GM12878 (cell line): ENCODE measurements at regions not wholly inside any gene's neighbourhood (a gene's known extent, or its start where the extent isn't known, plus 50 kb on each side); places are given as distances from the start of the nearest gene placed in this dataset.

Source experiments
- HDAC6 ChIP-seq: fragments of 200-600 bp; sonication (generic); IDR thresholded peaks from one replicate; pipeline ENCODE4 v1.8.0; 2017; ENCODE audit warnings: antibody characterized with exemption; ENCODE audit not compliant: unreplicated experiment
- LARP7 ChIP-seq: fragments of 450-650 bp; IDR thresholded peaks from 2 replicates; pipeline ENCODE4 v1.6.1; 2017; ENCODE audit warnings: mild to moderate bottlenecking
- MXI1 ChIP-seq: fragments of 150-350 bp; IDR thresholded peaks from 2 replicates; pipeline ENCODE4 v1.6.1; 2011; ENCODE audit warnings: low read depth, mild to moderate bottlenecking, inconsistent platforms, low read length, improper control_type of control experiment
- NFIC ChIP-seq: IDR thresholded peaks from 2 replicates; pipeline ENCODE4 v1.6.1; 2012; ENCODE audit warnings: low read depth, mild to moderate bottlenecking, inconsistent platforms, low read length, moderate library complexity
- POLR2AphosphoS5 ChIP-seq: IDR thresholded peaks from 2 replicates; pipeline ENCODE4 v1.6.1; 2011; ENCODE audit warnings: mild to moderate bottlenecking, low read length, inconsistent platforms
- RAD21 ChIP-seq: IDR thresholded peaks from 2 replicates; pipeline ENCODE4 v1.6.1; 2011; ENCODE audit warnings: mild to moderate bottlenecking, low read depth, low read length, moderate library complexity; ENCODE audit not compliant: insufficient read depth
- SMC3 ChIP-seq: IDR thresholded peaks from 2 replicates; pipeline ENCODE4 v1.6.1; 2011; ENCODE audit warnings: low read length, improper control_type of control experiment, borderline replicate concordance
- SP1 ChIP-seq: IDR thresholded peaks from one replicate; pipeline ENCODE4 v1.6.1; 2011; ENCODE audit warnings: low read depth, low read length
- TF ChIP-seq, protein P1 (sequence below): fragments of 450-650 bp; formaldehyde crosslinking; IDR thresholded peaks from 2 replicates; pipeline ENCODE4 v1.5.0; 2022; ENCODE audit warnings: mild to moderate bottlenecking, missing genetic modification characterization
- TF ChIP-seq, protein P2 (sequence below): IDR thresholded peaks from 2 replicates; pipeline ENCODE4 v1.6.1; 2012; ENCODE audit warnings: mild to moderate bottlenecking, low read depth, low read length
- TF ChIP-seq, protein P3 (sequence below): fragments of 450-650 bp; IDR thresholded peaks from 2 replicates; pipeline ENCODE4 v1.6.1; 2017; ENCODE audit warnings: mild to moderate bottlenecking
- TF ChIP-seq, protein P4 (sequence below): fragments of 450-650 bp; IDR thresholded peaks from 2 replicates; pipeline ENCODE4 v1.6.1; 2017; ENCODE audit warnings: mild to moderate bottlenecking, low read depth, inconsistent platforms; ENCODE audit not compliant: poor library complexity, severe bottlenecking
- TF ChIP-seq, protein P5 (sequence below), 3 experiments: IDR thresholded peaks in 2 of 3; conservative IDR thresholded peaks in 1 of 3; 2 replicates each; pipeline ENCODE4 v1.5.1; 2011; ENCODE audit warnings: low read depth in 3 of 3, low read length in 3 of 3, mild to moderate bottlenecking in 3 of 3, control low read depth in 2 of 3, moderate library complexity in 2 of 3, inconsistent platforms in 1 of 3, mixed read lengths in 1 of 3; ENCODE audit not compliant: control insufficient read depth in 2 of 3, insufficient read depth in 1 of 3; ENCODE audit errors: extremely low read depth in 1 of 3

DNA sequence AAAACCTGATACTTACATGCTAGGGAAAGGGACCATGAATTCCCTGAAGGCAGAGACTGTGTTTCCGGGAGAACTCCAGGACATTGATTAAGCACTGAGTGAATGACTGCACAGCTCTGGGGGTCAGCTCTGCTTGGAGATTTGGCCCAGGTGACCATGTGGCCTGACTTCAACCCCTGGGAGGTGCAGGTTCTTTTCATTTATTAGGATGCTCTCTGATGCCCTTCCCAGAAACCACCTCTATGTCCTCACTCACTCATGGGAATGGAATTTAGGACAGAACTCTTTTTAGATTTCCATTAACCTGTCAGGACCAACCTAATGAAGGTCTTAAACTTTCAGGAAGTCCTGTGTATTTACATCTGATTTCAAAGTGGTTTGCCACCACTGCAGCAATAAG, 393.3 kb upstream of the ARGLU1 start:
- TF ChIP-seq SP1 = no peak
- no peak for TF ChIP-seq NFIC
- TF ChIP-seq HDAC6 = no peak
- TF ChIP-seq MXI1 = no peak
- TF ChIP-seq, protein P1, sequence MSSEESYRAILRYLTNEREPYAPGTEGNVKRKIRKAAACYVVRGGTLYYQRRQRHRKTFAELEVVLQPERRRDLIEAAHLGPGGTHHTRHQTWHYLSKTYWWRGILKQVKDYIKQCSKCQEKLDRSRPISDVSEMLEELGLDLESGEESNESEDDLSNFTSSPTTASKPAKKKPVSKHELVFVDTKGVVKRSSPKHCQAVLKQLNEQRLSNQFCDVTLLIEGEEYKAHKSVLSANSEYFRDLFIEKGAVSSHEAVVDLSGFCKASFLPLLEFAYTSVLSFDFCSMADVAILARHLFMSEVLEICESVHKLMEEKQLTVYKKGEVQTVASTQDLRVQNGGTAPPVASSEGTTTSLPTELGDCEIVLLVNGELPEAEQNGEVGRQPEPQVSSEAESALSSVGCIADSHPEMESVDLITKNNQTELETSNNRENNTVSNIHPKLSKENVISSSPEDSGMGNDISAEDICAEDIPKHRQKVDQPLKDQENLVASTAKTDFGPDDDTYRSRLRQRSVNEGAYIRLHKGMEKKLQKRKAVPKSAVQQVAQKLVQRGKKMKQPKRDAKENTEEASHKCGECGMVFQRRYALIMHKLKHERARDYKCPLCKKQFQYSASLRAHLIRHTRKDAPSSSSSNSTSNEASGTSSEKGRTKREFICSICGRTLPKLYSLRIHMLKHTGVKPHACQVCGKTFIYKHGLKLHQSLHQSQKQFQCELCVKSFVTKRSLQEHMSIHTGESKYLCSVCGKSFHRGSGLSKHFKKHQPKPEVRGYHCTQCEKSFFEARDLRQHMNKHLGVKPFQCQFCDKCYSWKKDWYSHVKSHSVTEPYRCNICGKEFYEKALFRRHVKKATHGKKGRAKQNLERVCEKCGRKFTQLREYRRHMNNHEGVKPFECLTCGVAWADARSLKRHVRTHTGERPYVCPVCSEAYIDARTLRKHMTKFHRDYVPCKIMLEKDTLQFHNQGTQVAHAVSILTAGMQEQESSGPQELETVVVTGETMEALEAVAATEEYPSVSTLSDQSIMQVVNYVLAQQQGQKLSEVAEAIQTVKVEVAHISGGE (CRISPR knock-in tag) = no peak
- TF ChIP-seq, protein P2, sequence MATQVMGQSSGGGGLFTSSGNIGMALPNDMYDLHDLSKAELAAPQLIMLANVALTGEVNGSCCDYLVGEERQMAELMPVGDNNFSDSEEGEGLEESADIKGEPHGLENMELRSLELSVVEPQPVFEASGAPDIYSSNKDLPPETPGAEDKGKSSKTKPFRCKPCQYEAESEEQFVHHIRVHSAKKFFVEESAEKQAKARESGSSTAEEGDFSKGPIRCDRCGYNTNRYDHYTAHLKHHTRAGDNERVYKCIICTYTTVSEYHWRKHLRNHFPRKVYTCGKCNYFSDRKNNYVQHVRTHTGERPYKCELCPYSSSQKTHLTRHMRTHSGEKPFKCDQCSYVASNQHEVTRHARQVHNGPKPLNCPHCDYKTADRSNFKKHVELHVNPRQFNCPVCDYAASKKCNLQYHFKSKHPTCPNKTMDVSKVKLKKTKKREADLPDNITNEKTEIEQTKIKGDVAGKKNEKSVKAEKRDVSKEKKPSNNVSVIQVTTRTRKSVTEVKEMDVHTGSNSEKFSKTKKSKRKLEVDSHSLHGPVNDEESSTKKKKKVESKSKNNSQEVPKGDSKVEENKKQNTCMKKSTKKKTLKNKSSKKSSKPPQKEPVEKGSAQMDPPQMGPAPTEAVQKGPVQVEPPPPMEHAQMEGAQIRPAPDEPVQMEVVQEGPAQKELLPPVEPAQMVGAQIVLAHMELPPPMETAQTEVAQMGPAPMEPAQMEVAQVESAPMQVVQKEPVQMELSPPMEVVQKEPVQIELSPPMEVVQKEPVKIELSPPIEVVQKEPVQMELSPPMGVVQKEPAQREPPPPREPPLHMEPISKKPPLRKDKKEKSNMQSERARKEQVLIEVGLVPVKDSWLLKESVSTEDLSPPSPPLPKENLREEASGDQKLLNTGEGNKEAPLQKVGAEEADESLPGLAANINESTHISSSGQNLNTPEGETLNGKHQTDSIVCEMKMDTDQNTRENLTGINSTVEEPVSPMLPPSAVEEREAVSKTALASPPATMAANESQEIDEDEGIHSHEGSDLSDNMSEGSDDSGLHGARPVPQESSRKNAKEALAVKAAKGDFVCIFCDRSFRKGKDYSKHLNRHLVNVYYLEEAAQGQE = no peak
- no peak for TF ChIP-seq SMC3
- TF ChIP-seq, protein P3, sequence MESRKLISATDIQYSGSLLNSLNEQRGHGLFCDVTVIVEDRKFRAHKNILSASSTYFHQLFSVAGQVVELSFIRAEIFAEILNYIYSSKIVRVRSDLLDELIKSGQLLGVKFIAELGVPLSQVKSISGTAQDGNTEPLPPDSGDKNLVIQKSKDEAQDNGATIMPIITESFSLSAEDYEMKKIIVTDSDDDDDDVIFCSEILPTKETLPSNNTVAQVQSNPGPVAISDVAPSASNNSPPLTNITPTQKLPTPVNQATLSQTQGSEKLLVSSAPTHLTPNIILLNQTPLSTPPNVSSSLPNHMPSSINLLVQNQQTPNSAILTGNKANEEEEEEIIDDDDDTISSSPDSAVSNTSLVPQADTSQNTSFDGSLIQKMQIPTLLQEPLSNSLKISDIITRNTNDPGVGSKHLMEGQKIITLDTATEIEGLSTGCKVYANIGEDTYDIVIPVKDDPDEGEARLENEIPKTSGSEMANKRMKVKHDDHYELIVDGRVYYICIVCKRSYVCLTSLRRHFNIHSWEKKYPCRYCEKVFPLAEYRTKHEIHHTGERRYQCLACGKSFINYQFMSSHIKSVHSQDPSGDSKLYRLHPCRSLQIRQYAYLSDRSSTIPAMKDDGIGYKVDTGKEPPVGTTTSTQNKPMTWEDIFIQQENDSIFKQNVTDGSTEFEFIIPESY = no peak
- TF ChIP-seq LARP7 = no peak
- TF ChIP-seq RAD21 = no peak
- TF ChIP-seq, protein P4, sequence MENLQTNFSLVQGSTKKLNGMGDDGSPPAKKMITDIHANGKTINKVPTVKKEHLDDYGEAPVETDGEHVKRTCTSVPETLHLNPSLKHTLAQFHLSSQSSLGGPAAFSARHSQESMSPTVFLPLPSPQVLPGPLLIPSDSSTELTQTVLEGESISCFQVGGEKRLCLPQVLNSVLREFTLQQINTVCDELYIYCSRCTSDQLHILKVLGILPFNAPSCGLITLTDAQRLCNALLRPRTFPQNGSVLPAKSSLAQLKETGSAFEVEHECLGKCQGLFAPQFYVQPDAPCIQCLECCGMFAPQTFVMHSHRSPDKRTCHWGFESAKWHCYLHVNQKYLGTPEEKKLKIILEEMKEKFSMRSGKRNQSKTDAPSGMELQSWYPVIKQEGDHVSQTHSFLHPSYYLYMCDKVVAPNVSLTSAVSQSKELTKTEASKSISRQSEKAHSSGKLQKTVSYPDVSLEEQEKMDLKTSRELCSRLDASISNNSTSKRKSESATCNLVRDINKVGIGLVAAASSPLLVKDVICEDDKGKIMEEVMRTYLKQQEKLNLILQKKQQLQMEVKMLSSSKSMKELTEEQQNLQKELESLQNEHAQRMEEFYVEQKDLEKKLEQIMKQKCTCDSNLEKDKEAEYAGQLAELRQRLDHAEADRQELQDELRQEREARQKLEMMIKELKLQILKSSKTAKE = no peak
- TF ChIP-seq POLR2AphosphoS5 = no peak
- TF ChIP-seq, protein P5, sequence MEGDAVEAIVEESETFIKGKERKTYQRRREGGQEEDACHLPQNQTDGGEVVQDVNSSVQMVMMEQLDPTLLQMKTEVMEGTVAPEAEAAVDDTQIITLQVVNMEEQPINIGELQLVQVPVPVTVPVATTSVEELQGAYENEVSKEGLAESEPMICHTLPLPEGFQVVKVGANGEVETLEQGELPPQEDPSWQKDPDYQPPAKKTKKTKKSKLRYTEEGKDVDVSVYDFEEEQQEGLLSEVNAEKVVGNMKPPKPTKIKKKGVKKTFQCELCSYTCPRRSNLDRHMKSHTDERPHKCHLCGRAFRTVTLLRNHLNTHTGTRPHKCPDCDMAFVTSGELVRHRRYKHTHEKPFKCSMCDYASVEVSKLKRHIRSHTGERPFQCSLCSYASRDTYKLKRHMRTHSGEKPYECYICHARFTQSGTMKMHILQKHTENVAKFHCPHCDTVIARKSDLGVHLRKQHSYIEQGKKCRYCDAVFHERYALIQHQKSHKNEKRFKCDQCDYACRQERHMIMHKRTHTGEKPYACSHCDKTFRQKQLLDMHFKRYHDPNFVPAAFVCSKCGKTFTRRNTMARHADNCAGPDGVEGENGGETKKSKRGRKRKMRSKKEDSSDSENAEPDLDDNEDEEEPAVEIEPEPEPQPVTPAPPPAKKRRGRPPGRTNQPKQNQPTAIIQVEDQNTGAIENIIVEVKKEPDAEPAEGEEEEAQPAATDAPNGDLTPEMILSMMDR (IDR thresholded peaks at IDR 0.05 in 2 of 3, conservative IDR thresholded peaks at IDR 0.05 in 1 of 3; ENCODE audit: control insufficient read depth in 2 of 3, extremely low read depth in 1 of 3, insufficient read depth in 1 of 3, low read depth in 3 of 3, low read length in 3 of 3) = no peak
